ENCODE measurements at regions not wholly inside any gene's neighbourhood (a gene's known extent, or its start where the extent isn't known, plus 50 kb on each side); places are given as distances from the start of the nearest gene placed in this dataset.

GRCh38 chr2:129457277-129457818 lies 522.1 kb upstream of the RAB6C start:
- no peak overlapping the region for H3K9ac ChIP-seq
- H2AFZ ChIP-seq, result no peak overlapping the region
- no peaks in the 10 kb centered on the region for H3K9me3 ChIP-seq (ENCODE audit: control insufficient read depth, low read length)
- no peak overlapping the region for H3K4me2 ChIP-seq (ENCODE audit: low read length)
- H3K79me2 ChIP-seq, result no peaks in the 10 kb centered on the region
- H3K4me1 ChIP-seq, result no peaks in the 10 kb centered on the region
- no peak overlapping the region for H3K27ac ChIP-seq
- H3K4me3 ChIP-seq (ENCODE audit: low read depth, low read length), result no peak overlapping the region
- H3K36me3 ChIP-seq (ENCODE audit: control insufficient read depth, insufficient read depth, low read length), result no peaks in the 10 kb centered on the region
- no peaks in the 10 kb centered on the region for H3K27me3 ChIP-seq (ENCODE audit: control insufficient read depth, insufficient read depth, low read length)
- no peak for TF ChIP-seq CTCF (IDR thresholded peaks at IDR 0.05)

DNA sequence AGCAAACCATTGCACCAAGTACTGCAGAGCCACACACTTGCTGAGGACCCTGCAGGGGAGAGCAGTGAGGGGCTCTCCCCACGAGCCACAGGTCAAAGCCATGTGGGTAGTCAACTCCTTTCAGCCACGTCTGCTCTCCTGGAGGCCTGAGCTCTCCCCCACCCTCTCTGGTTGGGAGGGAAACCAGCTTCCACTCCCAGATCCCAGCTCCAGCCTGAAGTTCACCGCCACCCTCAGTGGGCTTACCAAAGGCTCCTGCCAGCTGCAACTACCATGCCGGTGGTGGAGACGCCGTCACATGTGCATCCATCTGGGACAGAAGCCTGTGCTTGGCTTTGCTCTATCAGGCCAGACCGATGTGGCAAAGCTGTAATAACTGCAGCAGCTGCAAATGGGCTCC lies 521.5 kb upstream of the RAB6C start:
- Histone ChIP-seq H3K4me2 (ENCODE audit: low read length) (no peak overlapping the region), H3K9me3 (ENCODE audit: control insufficient read depth, low read length) (no peaks in the 10 kb centered on the region), H3K27ac (no peak overlapping the region), H3K4me1 (no peaks in the 10 kb centered on the region), H3K36me3 (ENCODE audit: control insufficient read depth, insufficient read depth, low read length) (no peaks in the 10 kb centered on the region), H3K4me3 (ENCODE audit: low read depth, low read length) (no peak overlapping the region), H3K27me3 (ENCODE audit: control insufficient read depth, insufficient read depth, low read length) (no peaks in the 10 kb centered on the region), H3K79me2 (no peaks in the 10 kb centered on the region), H3K9ac (no peak overlapping the region), H2AFZ (no peak overlapping the region)
- TF ChIP-seq CTCF (IDR thresholded peaks at IDR 0.05), result no peak

DNA sequence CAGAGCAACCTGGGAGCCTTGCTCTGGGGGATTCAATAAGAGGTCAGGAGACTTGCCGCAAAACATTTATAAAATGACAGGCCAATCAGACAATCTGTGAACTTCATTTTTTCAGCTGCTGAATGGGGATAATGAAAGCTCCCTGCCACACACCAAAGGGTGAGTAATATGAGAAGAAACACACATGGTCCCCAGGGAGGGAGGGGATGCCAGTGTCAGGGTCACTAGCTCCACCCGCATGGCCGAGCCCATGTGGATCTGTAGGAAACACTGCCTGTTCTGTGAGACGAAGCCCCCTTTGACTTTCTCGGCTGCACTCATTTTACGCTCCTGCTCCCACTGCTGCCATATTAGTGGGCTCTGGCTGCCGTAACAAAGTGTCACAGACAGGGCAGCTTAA lies 521.0 kb upstream of the RAB6C start:
- Histone ChIP-seq H2AFZ (no peak overlapping the region), H3K27me3 (ENCODE audit: control insufficient read depth, insufficient read depth, low read length) (no peaks in the 10 kb centered on the region), H3K27ac (no peak overlapping the region), H3K4me1 (no peaks in the 10 kb centered on the region), H3K4me2 (ENCODE audit: low read length) (no peak overlapping the region), H3K9ac (no peak overlapping the region), H3K79me2 (no peaks in the 10 kb centered on the region), H3K9me3 (ENCODE audit: control insufficient read depth, low read length) (no peaks in the 10 kb centered on the region), H3K4me3 (ENCODE audit: low read depth, low read length) (no peak overlapping the region), H3K36me3 (ENCODE audit: control insufficient read depth, insufficient read depth, low read length) (no peaks in the 10 kb centered on the region)
- no peak for TF ChIP-seq CTCF (IDR thresholded peaks at IDR 0.05)

- Histone ChIP-seq H3K27me3 (ENCODE audit: control insufficient read depth, insufficient read depth, low read length) (no peaks in the 10 kb centered on the region), H3K4me2 (ENCODE audit: low read length) (no peak overlapping the region), H3K4me3 (ENCODE audit: low read depth, low read length) (no peak overlapping the region), H3K9me3 (ENCODE audit: control insufficient read depth, low read length) (no peaks in the 10 kb centered on the region), H2AFZ (no peak overlapping the region), H3K79me2 (no peaks in the 10 kb centered on the region), H3K36me3 (ENCODE audit: control insufficient read depth, insufficient read depth, low read length) (no peaks in the 10 kb centered on the region), H3K9ac (no peak overlapping the region), H3K4me1 (no peaks in the 10 kb centered on the region), H3K27ac (no peak overlapping the region)
- no peak for TF ChIP-seq CTCF (IDR thresholded peaks at IDR 0.05)
Measured at GRCh38 chr2:129459200-129459876, 520.1 kb upstream of the RAB6C start.

DNA sequence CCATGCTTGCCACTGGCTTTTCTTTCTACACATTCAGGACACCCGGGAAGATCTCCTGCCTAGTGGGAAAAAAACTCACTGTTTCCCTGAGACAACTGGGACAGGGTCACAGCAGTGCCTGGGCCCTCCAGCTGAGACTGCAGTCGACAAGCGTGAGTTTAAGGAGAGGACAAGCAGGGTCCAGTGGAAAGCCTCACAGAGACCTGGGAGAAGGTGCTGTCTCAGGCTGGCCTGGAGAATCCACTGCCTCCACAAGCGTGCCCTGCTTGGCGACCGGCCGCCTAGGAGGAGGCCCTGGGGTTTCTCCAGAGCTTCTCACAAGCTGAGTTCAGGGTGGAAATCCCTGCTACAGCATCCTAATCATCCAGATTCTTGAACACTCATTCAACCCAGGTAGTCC lies 519.6 kb upstream of the RAB6C start:
- H3K36me3 ChIP-seq (ENCODE audit: control insufficient read depth, insufficient read depth, low read length), result no peaks in the 10 kb centered on the region
- no peaks in the 10 kb centered on the region for H3K9me3 ChIP-seq (ENCODE audit: control insufficient read depth, low read length)
- no peaks in the 10 kb centered on the region for H3K79me2 ChIP-seq
- H3K4me1 ChIP-seq, result no peaks in the 10 kb centered on the region
- no peak overlapping the region for H3K9ac ChIP-seq
- TF ChIP-seq CTCF (IDR thresholded peaks at IDR 0.05), result no peak
- H2AFZ ChIP-seq, result no peak overlapping the region
- no peak overlapping the region for H3K4me3 ChIP-seq (ENCODE audit: low read depth, low read length)
- no peaks in the 10 kb centered on the region for H3K27me3 ChIP-seq (ENCODE audit: control insufficient read depth, insufficient read depth, low read length)
- H3K27ac ChIP-seq, result no peak overlapping the region
- H3K4me2 ChIP-seq (ENCODE audit: low read length), result no peak overlapping the region

All from parathyroid adenoma (tissue), 2 donors.